ENCODE measurements at regions not wholly inside any gene's neighbourhood (a gene's known extent, or its start where the extent isn't known, plus 50 kb on each side); places are given as distances from the start of the nearest gene placed in this dataset.

DNA sequence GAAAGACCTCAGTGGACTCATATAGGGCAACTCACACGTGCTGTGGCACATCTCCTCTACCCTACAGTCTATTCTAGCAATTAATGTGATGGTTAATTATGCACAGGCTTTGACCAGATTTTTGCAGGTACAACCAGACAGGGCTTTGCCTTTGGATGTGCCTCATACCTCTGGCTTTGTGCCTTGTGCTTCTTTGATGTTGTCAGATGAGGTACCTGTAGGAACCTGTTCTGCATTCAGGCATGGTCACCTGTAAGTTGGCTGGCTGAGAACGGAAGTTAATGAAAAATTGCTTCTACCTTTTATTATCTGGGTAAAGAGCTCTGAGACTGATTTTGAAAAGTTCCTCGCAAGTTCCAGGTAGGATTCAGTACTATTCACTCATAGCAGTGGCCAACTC lies 462.9 kb upstream of the ZFHX3 start:
- TF ChIP-seq POLR2A (IDR thresholded peaks at IDR 0.05; ENCODE audit: low read depth, low read length), result no peak
- TF ChIP-seq MAZ (IDR thresholded peaks at IDR 0.05; ENCODE audit: borderline replicate concordance, low read depth, low read length), result no peak
- TF ChIP-seq, protein P1, sequence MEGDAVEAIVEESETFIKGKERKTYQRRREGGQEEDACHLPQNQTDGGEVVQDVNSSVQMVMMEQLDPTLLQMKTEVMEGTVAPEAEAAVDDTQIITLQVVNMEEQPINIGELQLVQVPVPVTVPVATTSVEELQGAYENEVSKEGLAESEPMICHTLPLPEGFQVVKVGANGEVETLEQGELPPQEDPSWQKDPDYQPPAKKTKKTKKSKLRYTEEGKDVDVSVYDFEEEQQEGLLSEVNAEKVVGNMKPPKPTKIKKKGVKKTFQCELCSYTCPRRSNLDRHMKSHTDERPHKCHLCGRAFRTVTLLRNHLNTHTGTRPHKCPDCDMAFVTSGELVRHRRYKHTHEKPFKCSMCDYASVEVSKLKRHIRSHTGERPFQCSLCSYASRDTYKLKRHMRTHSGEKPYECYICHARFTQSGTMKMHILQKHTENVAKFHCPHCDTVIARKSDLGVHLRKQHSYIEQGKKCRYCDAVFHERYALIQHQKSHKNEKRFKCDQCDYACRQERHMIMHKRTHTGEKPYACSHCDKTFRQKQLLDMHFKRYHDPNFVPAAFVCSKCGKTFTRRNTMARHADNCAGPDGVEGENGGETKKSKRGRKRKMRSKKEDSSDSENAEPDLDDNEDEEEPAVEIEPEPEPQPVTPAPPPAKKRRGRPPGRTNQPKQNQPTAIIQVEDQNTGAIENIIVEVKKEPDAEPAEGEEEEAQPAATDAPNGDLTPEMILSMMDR (conservative IDR thresholded peaks at IDR 0.05; ENCODE audit: low read depth, low read length), result no peak
- TF ChIP-seq RAD21 (IDR thresholded peaks at IDR 0.05; ENCODE audit: low read length), result no peak
